Liver (tissue), 3 donors: ENCODE measurements at regions not wholly inside any gene's neighbourhood (a gene's known extent, or its start where the extent isn't known, plus 50 kb on each side); places are given as distances from the start of the nearest gene placed in this dataset.

Source experiments
- CTCF ChIP-seq: fragments of 150-350 bp; IDR thresholded peaks from 2 replicates; pipeline ENCODE4 v1.5.1; 2017; ENCODE audit warnings: improper control_type of control experiment, low read depth, low read length; ENCODE audit not compliant: missing input control
- EGR1 ChIP-seq, 2 donors: IDR thresholded peaks; 2 replicates each; pipeline ENCODE4 v1.6.1; 2016 to 2018; ENCODE audit warnings: antibody characterized with exemption in 2 of 2, low read depth in 2 of 2
- JUND ChIP-seq, 2 donors: IDR thresholded peaks; 2 replicates each; pipeline ENCODE4 v1.6.1; 2016; ENCODE audit warnings: antibody characterized with exemption in 2 of 2
- donor health status: healthy.
- donor health status: healthy.

GRCh38 chr1:166273618-166274017 is 106.8 kb upstream of the FAM78B start:
- TF ChIP-seq CTCF (no peak), JUND (IDR thresholded peaks at IDR 0.05) (no peak), EGR1 (IDR thresholded peaks at IDR 0.05; ENCODE audit: low read depth in 2 of 2) (no peak)
